ENCODE measurements at regions not wholly inside any gene's neighbourhood (a gene's known extent, or its start where the extent isn't known, plus 50 kb on each side); places are given as distances from the start of the nearest gene placed in this dataset.

DNA sequence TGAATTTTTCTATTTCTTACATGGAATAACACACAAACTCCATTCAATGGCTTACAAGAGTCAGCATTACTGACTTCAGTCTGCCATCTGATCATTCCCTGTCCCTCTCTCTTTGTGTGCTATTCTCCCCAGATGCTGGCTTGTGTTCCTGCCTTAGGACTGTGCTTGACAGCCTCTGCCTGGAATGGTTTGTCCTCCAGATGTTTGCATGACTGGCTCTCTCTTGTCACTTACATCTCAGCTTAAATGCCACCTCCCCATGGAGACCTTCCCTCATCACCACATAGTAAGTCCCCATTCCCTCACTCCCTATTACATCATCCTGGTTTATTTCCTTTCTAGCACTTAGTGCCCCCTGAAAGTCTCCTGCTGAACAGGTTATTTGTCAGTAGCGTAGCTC lies 181.6 kb downstream of the KTN1 start:
- TF ChIP-seq, protein P1, sequence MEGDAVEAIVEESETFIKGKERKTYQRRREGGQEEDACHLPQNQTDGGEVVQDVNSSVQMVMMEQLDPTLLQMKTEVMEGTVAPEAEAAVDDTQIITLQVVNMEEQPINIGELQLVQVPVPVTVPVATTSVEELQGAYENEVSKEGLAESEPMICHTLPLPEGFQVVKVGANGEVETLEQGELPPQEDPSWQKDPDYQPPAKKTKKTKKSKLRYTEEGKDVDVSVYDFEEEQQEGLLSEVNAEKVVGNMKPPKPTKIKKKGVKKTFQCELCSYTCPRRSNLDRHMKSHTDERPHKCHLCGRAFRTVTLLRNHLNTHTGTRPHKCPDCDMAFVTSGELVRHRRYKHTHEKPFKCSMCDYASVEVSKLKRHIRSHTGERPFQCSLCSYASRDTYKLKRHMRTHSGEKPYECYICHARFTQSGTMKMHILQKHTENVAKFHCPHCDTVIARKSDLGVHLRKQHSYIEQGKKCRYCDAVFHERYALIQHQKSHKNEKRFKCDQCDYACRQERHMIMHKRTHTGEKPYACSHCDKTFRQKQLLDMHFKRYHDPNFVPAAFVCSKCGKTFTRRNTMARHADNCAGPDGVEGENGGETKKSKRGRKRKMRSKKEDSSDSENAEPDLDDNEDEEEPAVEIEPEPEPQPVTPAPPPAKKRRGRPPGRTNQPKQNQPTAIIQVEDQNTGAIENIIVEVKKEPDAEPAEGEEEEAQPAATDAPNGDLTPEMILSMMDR (IDR thresholded peaks at IDR 0.05): no peak
- TF ChIP-seq POLR2A (IDR thresholded peaks at IDR 0.05): no peak
